MM.1S (cell line): ENCODE measurements at regions not wholly inside any gene's neighbourhood (a gene's known extent, or its start where the extent isn't known, plus 50 kb on each side); places are given as distances from the start of the nearest gene placed in this dataset.

Experiments
- CTCF ChIP-seq: fragments of 300-600 bp; sonication (generic); IDR thresholded peaks from 2 replicates; pipeline ENCODE4 v1.5.1; 2016; ENCODE audit warnings: antibody characterized with exemption, low read length, mixed read lengths
- EZH2phosphoT487 ChIP-seq: fragments of 300-600 bp; sonication (generic); IDR thresholded peaks from 2 replicates; pipeline ENCODE4 v1.6.1; 2018; ENCODE audit warnings: antibody characterized with exemption, low read length

GRCh38 chr2:177078416-177078815, 134.2 kb upstream of the HNRNPA3 start:
- no peak for TF ChIP-seq CTCF
- no peak for TF ChIP-seq EZH2phosphoT487
